Erythroblast (primary cell): ENCODE measurements at regions not wholly inside any gene's neighbourhood (a gene's known extent, or its start where the extent isn't known, plus 50 kb on each side); places are given as distances from the start of the nearest gene placed in this dataset.

Source experiments
- GATA1 ChIP-seq: IDR thresholded peaks from 2 replicates; pipeline ENCODE4 v1.6.1; 2011; ENCODE audit warnings: low read depth, mild to moderate bottlenecking, control low read depth, low read length, moderate library complexity
- POLR2A ChIP-seq: IDR thresholded peaks from 2 replicates; pipeline ENCODE4 v1.6.1; 2011; ENCODE audit warnings: mild to moderate bottlenecking, low read length

- TF ChIP-seq POLR2A (no peak), GATA1 (no peak)
Measured at GRCh38 chr2:45169339-45170190, 160.3 kb upstream of the SIX2 start.
